IPS DF 19.7 (cell line): ENCODE measurements at regions not wholly inside any gene's neighbourhood (a gene's known extent, or its start where the extent isn't known, plus 50 kb on each side); places are given as distances from the start of the nearest gene placed in this dataset.
"Not testable (repeated sequence)": the region's sequence is repeated elsewhere in the genome, so short reads cannot be mapped to it uniquely, and the experiment has no call there.

Experiments used
- DNase-seq: peaks from one replicate; pipeline ENCODE4 v3.0.0-alpha.2; 2013; ENCODE audit warnings: low read depth, low spot score

DNA sequence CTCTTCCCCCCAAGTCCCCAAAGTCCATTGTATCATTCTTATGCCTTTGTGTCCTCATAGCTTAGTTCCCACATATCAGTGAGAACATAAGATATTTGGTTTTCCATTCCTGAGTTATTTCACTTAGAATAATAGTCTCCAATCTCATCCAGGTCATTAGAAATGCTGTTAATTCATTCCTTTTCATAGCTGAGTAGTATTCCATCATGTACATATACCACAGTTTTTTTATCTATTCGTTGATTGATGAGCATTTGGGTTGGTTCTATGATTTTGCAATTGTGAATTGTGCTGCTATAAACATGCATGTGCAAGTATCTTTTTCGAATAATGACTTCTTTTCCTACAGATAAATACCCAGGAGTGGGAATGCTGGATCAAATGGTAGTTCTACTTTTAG, 359.6 kb downstream of the ADAMTS20 start:
- not testable (repeated sequence) for DNase-seq

DNA sequence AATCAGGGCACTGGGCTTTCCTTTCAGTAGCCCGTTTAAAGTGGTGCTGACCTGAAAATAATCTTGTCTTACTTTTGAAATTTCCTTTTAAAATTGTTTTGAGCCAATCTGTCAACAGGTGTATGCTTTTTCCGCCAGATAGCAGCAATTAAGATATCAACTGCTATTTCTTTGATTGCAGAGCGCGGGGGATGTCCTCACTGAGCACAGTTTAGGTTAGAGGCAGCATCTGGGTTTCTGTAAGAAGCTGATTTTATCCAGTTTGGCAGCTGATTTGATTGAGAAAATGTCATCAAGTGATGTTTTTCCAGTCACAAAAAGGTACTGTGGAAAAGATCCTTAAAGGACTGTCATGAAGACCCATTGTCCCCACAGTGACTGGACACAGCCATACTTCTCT, 371.8 kb downstream of the ADAMTS20 start:
- no peak for DNase-seq

DNA sequence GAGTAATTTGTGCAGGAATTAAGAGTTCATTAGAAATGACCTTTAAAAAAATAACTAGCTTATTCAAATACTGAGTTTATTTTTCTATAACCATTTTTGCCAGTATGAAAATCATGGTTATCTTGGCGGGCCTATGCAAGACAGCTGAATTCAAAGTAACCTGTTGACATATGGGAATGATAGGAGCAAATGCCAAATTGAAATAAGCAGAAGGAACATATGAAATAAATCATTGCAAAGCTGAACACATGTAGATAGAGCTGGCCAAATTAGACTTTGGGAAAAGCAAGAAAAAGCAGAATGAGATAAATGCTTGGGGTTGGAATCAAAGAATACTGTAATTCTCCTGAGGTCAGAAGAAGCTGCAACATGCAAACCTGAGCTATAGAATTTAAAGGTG, 372.5 kb downstream of the ADAMTS20 start:
- DNase-seq = no peak

DNA sequence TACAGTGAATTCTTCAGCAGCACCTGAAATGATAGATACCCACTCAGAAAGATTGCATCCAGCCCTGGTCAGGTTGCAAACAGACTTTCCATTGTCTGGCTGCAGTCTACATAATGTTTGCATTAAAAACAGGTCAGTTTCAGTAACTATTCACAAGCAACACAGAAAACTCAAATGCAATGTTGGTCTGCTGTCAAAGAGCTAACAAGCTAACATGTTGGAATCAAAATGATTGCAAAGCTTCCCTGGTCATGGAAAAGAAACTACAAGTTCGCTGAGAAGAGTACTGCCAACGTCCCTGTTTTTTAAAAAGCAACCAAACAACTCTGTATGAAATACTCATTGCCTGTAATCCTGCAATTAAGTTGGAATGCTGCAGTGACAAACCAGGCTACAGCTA, 374.7 kb downstream of the ADAMTS20 start:
- DNase-seq = no peak

DNA sequence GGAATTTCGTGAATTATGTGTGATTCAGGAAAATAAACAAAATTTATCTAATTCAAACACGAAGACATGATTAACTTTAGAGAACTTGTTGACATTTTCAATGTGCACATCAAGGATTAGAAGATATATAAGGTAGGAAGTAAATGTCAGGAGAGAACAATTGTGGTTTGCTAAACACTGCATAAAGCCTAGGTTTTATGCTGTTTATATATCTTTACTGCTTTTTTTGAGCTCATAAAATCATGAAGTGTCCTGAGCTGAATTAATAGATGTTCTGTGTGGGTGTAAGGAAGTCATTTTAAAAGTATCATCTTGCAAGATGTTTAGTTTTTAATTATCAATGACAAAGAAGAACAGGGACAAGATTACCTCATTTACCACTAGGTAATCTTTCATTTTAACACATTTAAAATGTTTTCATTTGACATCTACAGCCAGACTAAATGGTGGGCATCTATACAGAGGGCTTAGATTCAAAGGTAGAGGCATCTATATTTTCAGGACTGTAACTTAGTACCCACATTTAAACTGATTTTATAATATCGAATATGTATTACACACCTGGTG, 382.8 kb downstream of the ADAMTS20 start:
- DNase-seq = no peak

DNA sequence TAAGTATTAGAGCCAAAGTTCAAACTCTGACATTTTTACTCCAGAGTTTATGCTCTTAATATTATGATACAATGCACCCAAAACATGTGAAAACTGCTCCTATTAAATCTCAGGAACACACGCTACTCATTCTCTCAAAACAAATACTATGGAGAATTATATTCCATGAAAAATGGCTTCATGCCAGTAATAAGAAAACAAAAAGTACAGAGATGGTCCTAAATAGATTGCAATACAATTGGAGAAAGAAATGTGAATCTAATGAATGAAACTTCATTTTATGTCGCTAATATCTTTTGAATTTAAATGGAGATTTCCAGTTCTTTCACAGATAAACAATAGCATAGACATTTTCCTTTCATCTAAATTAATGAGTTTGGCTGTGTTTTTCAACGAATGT, 384.3 kb downstream of the ADAMTS20 start:
- no peak for DNase-seq

DNA sequence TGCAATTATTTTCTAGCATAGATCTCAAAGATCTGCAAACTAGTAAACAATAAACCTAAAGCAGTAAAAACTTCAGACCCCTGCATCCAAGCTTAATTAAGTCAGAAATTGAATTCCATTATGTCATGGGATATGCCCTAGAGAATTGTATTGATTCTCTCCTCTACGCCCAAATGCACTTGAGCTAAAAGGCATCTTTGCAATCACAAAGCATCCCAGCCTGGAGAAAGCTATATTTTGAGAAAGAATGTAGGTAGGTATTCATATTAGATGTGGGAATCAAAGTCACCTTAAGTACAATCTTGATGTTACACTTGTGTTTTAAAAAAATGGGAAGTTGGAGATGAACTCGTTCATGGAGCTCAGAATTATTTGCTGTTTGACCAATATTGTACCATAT, 386.7 kb downstream of the ADAMTS20 start:
- no peak for DNase-seq

DNA sequence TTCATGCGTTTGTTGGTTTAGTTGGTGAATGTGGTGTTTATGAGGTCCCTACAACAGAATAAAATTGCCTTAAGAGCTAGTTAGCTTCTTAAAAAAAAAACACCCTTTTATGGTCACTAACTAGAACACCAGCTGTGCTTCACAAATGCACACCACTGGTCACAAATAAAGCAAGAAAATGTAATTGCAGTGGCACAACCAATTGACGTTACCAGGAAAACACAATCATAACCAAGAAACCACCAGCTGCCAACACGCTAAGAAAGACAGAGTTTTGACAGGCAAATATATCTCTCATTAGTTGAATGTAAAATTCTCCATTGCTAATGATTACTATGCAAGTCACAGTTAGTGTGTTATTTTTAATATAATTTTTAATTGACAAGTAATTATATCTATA, 389.9 kb downstream of the ADAMTS20 start:
- DNase-seq = no peak

DNA sequence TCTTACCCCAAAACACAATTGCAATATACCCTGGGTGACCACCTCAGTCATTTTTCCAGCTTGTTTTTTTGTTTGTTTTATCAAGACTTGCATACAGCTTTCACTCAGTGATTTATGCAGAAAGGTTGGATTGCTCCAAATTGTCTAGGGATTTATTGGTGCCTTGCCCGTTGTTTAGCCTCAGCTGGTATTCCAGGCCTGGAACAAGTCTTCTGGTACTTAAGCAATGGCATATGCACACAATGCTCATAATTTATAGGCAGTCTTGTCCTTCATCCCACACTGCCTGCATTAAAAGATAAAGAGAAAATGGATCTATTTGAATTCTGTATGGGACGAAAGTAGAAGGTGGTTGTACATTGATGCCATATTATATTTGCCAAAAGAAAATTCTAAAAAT, 392.5 kb downstream of the ADAMTS20 start:
- no peak for DNase-seq

DNA sequence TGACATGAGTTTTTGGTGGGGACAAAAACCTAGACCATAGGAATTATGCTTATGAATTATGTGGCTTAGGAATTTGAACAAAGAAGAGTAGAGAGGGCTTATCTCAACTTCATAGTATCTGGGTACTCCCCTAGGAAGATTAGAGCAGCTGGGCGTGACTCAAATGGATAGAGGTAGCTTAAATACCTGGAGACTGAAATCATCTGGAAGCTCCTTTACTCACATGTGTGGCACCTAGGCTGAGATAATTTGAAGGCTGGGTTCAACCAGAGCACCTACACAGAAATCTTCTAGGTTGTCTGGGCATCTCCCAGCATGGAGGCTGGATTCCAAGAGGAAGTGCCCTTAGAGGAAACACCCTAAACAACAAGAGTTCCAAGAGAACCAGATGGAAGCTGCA, 393.9 kb downstream of the ADAMTS20 start:
- DNase-seq = no peak

DNA sequence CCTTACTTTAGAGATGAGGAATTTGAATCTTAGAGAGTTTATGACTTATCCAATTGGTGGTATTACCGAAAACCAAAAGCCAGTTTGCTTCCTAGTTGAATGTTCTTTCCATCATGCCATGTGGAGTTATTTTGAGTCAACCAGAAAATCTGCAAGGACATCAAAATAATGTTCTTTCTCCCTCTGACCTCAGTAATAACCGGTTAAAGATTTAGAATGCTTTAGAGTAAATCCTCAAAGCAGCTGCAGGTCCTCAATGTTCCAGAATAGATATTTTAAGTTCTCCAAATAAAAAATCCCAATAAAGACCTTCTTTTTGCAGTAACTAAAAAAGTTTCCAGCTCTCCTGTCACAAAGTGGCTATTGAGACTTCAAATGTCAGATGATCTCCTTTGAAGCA, 396.6 kb downstream of the ADAMTS20 start:
- no peak for DNase-seq

DNA sequence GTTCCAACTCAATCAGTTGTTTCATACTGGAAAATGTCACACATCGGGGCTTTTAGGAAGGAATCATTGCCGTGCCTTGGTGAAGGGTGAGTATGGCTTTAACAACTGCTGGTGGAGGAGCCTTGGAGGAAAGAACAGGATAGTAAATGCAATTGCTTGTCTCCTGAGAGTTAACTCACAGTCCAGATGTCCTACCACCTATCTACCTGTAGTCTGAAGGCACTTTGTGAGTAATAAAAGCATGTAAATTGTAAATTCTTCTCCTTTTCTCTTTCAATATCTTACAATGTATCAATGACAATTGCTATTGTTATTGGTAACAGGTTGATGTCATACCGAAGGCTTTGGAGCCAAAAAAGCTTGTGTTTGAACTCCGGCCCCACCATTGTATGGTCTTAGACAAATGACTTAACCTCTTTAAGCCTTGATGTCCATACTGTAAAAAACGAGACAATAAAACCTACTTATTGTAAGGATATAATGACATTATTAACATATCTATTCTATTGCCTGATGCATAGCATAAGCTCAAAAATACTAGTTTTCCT, 397.4 kb downstream of the ADAMTS20 start:
- peak; percentile 47 for DNase-seq

DNA sequence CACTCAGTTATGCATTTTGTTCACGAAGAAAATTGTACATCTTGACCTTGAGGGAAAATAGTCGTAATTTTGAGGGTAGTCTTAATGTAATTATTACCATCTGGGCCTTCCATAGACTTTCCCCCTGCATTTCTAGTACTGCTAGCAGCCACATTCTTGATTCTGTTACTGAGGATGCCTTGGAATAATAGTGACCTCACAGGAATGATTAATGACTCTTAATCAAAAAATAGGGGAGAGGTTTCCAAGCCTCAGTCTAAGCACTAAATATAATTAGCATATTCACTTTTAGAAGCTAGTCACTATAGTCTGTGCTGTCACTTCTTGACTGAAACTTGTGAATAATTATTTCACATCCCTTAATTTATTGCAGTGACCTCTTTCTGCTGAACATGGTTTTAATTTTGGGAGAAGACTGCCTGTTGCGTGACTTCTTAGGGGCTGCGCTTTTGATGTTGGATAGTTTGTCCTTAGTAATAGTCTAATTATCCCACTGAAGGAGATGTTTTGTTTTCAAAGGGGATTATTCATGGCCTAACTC, 400.5 kb downstream of the ADAMTS20 start:
- no peak for DNase-seq

DNA sequence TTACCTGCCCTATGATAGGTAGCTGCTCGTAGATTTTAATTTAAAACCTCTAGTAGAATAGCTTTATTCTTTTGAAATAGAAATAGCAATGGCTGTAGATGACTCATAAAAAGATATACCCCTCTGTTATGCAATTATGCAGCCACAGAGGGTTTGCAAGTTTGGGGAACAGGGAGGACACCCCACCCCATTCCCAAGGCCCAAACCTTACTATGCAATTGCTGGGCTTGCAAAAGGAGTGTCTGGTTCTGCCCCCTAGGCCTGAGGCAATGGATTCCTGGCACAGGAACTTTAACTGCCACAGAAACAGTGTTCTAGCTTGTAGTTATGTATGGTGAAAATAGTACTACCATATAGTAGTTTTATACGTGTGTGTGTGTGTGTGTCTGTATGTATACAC, 403.3 kb downstream of the ADAMTS20 start:
- no peak for DNase-seq

DNA sequence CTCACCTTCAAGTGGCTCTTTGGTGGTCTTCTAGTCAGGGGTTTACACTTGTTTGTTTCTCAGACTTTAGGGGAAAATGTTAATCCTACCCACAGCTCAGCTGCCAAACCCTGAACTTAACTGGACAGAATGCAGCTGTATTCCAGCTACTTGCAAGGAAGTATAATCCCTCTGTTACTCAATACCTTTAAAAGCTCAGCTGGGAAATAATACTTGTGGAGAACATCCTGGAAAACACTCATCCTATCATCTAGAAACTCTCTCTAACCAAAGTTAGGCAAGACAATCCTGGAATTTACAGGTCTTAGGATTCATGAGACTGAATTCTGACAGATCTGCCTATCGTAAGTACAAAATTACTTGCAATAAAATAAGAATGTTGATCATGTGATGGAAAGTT, 404.1 kb downstream of the ADAMTS20 start:
- no peak for DNase-seq

DNA sequence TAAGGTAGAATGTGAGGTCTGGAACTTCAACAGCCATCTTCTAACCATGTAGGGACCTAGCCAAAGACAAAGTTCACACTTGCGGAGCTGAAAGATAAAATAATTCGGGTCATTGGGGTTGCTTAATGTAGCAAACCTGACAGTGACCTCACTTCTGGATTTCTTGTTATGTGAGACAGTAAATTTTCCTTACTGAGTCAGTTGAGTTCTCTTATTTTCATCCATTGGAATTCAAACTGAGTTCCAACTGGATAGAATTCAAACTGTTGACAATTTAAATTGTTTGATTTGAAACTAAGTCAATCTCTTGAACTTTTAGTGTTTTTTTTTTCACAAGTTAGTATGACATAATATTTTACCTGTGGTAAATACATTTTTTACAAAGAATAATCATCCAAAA, 406.5 kb downstream of the ADAMTS20 start:
- DNase-seq = no peak

DNA sequence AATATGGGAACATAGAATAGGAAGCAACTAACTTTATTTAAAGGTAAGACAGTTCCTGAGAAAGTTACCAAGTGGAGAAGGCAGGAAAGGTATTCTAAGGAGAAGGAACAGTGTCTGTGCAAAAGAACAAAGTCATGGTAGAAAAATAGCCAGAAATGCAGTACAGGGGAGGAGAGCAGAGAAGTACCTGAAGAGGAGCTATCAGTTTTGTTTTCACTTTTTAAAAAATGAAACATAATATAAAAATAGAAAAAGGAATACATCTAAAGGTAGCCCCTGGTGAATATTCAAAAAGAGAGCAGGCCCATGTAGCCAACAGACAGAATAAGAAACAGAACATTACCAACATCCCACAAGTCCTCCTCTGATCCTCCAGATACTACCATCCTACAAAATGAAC, 408.7 kb downstream of the ADAMTS20 start:
- DNase-seq = no peak

DNA sequence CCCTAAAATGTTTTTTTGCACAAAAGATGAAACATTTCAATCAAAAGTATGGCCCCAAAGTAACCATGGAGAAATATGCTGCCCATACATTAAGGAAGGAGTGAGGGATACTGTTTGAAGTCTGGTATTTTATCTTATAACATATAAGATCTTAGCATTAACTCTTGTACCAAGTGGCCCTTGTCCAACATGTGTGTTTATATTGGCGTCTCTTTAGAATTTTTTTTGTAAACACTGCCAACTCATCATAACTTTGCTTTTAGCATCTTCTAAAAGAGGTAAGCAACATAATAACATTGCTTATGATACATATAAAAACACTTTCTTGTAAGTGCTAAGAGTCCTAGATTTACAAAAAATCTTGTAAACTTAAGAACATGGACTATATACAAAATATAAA, 419.7 kb downstream of the ADAMTS20 start:
- no peak for DNase-seq

DNA sequence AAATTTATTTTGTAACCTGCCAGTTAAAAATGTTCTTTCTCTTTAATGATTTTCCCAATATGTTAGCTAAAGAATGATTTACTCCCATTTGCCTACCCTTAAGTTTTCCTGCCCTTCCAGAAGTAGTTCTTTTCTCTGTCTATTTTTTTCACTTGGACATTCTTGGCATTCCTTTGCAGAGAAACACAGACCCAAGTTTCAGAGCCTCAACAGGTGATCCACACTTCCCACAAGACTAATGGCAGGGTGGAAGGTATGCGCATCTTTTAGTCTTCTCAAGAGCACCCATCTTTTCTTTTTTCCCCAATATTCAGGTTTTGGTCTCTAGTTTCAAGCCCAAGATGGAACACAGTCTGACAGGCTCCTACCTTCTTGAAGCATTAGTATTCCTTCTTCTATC, 420.7 kb downstream of the ADAMTS20 start:
- peak; percentile 47 for DNase-seq

DNA sequence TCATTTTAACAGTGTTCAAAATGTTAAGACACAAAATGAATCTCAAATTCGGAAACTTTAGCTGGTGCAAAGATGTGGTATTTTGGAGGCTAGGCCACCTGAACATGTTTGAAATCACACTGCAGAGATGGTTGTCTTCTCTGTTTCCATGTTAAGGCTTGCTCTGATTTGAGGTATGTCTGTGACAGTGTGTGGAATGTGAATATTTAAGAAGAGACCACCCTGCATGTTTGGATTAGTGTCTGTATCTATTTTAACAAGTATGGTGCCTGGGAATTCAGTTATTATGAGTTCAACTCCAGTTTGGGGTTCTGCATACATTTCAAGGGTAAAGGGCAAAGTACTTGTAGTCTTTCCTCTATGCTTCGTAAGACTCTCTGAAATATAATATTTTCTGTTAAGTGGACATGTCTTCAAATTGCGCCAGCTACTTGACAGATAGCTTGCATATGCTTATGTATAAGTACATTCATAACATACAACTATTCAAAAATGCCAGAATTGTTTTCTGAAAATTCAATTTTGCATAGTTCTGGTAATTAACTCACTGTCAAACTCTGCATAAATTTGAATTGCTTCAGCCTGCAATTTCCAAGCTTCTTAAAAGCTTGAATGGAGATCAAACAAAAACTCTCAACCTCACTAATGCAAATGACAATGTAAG, 424.0 kb downstream of the ADAMTS20 start:
- no peak for DNase-seq

DNA sequence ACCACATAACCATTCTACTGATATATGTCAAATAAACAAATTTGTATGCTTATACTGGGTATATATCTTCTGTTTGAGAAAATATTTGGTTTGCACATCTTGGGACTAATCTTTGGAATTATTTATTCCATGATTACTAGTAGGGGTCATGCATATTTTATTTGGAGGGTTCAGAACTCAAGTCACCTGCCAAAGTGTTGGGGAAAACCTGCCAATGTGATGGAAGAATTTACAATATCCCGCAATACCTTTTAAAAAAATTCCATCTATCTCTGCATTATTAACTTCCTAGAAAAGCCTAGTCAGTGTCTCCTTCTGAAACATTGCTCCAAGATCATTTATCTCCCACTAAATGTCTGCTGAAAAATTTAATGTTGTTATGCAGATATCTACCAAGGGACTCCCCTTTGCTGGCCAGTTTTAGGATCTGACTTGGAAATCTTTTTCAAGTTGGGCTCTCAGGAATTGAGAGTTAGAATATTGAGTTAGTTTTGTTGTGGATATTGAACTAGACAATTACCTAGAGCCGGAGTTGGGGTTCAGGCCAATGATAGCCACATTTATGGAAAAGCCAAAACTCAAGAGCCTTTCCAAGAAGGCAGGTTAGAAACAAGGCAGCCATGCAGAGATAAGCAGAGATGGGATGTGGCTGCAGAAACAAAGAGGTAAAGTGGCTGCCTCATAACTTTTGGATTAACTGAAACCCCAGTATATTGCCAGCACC, 425.2 kb downstream of the ADAMTS20 start:
- no peak for DNase-seq

DNA sequence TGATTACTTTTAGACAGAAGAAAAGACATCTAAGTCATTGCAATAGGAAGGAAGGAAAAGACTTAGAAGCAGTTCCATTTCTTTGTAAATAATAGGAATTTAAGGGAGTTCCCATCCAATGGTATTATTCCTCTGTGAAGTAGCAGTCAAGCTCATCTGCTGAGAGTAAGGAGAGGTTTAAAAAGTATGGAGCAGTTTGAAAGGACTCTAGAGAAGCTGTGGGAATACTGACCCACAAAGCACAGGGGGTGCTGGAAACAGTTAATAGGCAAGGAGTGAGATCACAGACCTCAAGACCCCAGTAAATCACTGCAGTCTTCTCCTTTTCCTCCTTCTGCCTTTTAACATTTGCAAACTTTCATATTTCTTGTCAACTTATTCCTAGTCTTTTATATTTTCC, 428.5 kb downstream of the ADAMTS20 start:
- DNase-seq = no peak

DNA sequence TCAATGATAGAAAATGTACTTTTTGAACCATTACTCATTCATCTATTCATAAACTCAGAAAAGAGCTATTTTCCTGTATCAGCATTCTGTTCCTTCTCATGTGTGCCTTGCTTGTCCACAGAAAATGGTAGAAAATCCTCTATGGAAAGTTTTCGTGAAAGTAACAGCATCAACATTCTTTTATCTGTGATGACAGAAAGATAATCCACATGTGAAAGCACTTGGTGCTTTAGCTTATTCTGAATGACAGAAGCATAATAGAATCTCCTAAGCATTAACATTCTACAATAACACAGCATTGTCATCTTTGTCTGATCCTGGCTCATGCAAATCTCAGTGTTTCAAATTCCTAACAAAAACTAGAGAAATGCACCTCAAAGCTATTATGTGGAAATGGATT, 431.9 kb downstream of the ADAMTS20 start:
- no peak for DNase-seq
